ENCODE measurements at regions not wholly inside any gene's neighbourhood (a gene's known extent, or its start where the extent isn't known, plus 50 kb on each side); places are given as distances from the start of the nearest gene placed in this dataset.
A peak's percentile ranks its signal among the peaks of the same experiment; 100 is the strongest.
"Not testable (repeated sequence)": the region's sequence is repeated elsewhere in the genome, so short reads cannot be mapped to it uniquely, and the experiment has no call there.

DNA sequence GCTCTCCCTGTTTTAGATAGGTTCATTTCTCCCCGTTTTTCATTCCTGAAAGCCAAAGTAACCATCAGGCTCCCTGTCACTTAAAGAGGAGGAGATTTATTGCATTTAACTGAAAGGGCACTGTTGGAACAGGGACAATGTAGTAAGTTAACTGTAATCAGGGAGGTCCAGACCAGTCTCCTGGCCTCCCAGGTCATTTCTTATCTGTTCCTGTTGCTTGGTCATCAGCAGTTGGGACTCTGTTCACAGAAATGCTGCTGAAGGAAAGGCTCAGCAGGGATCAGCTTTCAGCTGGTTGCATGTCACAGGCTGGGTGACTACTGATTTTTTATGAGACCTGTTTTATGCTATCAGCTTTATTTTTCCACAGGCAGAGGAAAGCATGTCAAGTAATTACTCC is 622.6 kb upstream of the GOT2 start:
- DNase-seq: no peak

GRCh38 chr16:59356144-59356543 is 622.0 kb upstream of the GOT2 start:
- DNase-seq: no peak

- DNase-seq: no peak
Measured at GRCh38 chr16:59355704-59356103, 621.6 kb upstream of the GOT2 start.

- DNase-seq: no peak
Measured at GRCh38 chr16:59351305-59351903, 617.3 kb upstream of the GOT2 start.

DNA sequence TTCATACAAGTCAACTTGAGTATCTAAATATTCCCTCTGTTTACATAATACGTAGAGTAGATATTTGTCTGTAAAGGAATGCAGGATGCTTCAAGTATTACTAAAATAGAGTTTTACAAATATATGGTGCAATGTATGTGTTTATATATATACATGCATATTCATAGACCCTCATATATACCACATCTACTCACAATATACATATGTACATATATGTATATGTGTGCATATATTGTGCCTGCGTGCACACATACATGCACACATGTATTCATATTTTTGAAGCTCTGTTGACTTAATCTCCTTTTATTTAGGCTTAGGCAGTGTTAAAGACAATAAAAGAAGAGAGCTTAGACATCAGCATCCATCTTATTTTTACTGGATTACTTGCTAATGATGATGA is 616.6 kb upstream of the GOT2 start:
- DNase-seq: no peak

DNA sequence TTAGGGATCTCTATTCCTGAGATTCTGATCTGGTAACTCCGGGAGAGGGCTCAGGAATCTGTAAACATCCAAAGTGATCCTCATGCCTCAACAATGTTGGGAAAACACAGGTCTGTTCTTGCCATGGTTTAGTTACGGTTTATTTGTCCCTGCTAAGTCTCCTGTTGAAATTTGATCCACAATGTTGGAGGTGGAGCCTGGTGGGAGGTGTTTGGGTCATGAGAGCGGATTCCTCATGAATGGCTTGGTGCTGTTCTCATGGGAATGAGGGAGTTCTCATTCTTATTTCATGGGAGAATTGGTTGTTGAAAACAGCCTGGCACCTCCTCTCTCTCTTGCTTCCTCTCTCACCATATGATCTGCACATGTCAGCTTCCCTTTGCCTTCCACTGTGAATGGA is 608.6 kb upstream of the GOT2 start:
- no peak for DNase-seq

DNA sequence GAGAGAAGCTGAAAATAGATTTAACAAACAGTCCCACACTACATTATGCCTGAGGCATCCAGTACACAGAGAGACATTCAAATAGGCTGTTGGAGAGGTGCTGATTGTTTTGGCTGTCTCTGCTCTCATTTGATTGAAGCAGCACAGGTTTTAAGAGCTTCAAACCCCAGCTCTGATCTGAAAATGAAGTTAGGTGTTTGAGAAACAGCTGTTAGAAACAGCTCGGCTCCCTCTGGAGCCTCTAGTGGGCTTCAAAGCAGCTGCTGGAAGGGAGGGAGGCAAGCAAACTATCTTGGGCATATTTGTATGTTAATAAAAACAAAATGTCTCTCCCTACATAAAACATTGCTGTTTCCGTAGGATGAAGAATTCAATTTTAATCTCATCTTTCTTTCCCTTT is 607.3 kb upstream of the GOT2 start:
- DNase-seq: no peak

DNA sequence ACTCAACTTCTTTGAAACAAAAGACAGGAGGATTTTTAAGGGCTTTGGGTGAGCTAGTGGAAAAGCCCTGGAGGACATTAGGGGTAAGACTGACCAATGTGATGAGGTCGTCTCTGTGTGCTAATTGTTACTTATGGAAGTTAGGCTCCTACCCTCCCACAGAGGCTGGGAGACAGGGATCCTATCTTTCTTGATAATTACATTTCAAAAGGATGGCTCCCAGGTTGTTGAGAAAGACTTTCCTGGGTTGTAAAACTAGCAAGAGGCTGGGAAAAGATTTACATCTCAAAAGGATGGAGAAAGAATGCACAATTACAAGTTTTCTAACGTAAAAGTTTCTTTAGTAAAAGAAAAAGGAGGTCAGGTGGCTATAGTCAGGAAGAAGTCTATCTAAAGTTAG is 605.8 kb upstream of the GOT2 start:
- DNase-seq: no peak

GRCh38 chr16:59336136-59336695 is 602.1 kb upstream of the GOT2 start:
- DNase-seq: no peak

DNA sequence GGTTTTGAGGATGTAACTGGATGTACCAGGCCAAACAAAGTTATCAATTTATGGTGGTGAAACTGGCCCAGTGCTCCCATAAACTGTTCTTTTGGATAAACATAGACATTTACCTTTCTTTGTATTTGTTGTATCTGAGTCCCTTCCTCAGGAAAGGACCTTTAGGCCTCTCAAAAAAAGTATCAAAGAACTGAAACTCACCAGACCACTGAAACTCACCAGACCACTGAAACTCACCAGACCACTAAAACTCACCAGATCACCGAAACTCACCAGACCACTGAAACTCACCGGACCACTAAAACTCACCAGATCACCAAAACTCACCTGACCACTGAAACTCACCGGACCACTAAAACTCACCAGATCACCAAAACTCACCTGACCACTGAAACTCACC is 597.6 kb upstream of the GOT2 start:
- DNase-seq: not testable (repeated sequence)

DNA sequence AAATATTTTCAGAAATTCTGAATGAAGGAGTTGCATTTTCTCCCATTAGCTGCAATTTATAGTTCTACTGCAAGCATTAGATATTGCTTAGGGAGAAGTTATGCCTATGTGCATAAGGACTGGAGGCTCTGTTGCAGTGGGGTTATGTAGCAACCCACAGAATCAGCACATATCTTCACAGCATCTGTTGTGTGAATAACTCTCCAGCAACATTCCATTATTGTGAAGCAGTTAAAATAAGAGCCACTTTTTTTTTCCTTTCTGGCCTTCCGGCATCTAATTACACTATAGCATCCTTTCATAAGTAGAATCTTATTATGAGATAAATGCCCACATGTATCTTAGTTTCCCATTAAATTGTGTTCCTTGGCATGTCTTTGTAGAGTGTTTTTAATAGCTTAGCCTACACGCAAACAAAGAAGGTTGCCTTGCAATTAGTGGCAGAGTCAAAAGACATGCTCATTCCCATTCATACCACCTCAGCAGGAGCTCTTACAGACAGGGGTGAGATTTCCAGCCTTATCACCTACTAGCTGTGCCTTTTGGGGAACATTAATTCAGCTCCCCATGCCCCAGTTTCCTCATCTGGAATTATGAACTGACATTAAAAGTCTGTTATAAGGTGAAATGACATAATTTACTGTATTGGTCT is 596.0 kb upstream of the GOT2 start:
- DNase-seq: no peak

- peak in 1 of 3 donors; percentile 74 for DNase-seq
Measured at GRCh38 chr16:59328961-59329360, 594.8 kb upstream of the GOT2 start.

DNA sequence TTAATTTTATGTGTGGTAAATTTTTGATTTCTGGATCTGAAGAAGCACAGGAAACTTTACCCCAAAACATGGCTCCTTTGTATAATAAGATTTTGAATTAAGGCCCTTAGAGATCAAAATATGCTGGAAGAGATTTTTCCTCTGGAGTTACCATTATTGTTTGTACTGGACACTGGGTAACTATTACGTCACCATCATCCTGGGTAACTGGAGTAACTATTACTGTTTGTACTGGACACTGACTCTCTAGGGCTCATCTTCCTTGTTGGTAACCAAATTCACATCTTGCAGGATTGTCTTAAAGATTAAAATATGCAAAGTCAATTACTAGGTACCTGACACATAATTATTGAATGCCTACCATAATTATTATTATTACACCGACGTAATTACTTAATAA is 593.8 kb upstream of the GOT2 start:
- no peak for DNase-seq

GRCh38 chr16:59326955-59327354 is 592.8 kb upstream of the GOT2 start:
- no peak for DNase-seq

GRCh38 chr16:59324462-59324861 is 590.3 kb upstream of the GOT2 start:
- DNase-seq: peak in 1 of 3 donors; percentile 27

DNA sequence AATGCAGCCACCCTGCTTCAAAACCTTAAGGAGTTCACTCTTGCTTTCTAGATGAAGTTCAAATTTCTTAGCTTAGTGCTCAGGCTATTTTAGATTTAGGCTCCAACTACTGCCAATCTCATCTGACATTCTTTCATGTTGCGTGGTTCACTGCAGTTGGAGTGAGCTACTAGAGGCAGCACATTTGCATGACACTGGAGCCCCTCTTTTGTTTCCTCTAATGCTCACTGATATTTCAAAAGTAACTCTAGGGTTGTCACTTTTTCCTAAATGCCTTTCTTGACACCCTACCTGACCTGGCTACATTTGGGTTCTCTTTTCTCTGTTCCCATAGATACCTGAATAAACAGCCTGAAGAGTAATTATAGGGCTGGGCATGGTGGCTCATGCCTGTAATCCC is 586.5 kb upstream of the GOT2 start:
- no peak for DNase-seq

DNA sequence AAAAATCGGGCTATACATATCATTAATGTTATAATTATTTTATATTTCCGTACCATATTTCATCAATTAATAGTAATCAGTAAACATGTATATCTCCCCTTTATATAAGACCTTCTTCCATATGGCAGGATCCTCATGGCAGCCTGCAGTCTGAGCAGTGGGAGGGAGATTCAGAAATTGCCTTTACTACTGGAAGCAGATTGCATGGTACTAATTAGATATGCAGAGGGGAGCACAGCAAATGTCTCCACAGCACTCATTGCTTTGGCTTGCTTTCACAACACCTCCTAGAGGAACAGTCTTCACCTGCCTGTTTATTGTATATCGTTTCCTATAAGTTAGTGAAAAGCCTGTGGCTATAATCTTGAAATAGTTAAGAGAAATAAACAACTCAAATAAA is 585.8 kb upstream of the GOT2 start:
- no peak for DNase-seq

DNA sequence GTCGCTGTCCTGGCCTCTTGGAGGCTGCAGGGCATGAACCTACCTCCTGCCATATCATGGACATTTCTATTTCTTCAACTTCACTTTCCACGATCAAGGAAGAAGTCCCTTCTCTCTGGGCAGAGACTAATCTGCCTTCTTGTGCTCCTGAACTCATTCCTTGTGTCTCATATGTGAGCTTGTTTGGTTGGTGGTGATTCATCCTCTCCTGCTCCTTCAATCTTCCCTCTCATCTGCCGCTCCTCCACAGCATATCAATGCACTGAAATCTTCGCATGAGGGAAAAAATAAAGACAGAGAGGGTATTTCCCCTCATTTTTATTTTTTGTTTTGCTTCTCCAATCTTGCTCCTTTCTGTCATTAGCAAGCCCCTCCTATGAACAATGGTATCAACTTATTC is 571.7 kb upstream of the GOT2 start:
- no peak for DNase-seq

DNA sequence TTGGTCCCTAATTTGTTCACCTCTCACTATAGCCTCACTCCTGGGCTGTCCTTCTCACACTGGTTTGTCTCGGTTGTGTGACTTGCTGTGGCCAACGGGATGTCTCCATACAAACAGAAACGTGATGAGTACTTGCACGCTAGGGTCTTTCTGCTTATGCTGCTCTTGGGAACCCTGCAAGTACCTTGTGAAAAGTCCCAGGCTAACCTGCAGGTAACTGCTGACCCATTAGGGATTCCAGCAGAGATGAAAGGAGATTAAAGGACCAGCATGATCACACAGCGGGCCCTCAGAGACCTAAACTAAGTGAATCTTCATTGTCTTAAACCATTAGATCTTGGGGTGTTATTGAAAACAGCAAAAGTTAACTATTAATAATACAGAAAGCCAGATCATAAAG is 562.8 kb upstream of the GOT2 start:
- no peak for DNase-seq

DNA sequence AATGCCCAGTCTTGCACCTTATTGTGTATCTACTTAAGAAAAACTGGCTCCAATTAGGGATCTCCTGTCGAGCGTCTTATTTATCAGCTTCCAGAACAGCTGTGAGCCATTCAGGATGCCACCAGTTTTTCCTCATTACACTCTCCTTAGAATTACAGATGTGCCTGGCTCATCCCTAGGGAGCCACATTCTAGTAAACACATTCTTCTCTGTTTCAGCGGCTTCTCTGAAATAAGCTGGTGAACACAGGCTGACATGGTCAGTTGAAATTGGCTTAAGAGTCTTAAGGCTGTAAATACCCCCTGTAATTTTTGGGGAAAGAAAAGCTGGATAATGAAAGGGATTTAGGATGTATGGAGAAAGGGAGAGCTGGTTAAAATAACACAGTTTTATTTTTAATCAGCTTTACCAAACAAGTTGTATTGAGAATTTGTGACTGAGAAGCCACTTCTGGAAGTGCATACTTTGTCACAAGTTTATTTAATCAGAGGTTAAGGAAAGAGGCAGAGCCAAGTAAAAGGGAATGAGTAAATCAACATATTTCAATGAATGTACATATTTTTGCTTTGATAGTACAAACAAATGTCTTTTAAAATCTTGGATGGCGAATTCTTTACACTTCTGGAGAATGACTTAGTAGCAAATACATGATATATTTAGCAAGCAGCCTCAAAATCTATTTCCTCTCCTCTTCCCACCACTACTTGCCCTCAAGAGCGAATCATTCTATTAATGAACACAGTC is 562.0 kb upstream of the GOT2 start:
- no peak for DNase-seq

DNA sequence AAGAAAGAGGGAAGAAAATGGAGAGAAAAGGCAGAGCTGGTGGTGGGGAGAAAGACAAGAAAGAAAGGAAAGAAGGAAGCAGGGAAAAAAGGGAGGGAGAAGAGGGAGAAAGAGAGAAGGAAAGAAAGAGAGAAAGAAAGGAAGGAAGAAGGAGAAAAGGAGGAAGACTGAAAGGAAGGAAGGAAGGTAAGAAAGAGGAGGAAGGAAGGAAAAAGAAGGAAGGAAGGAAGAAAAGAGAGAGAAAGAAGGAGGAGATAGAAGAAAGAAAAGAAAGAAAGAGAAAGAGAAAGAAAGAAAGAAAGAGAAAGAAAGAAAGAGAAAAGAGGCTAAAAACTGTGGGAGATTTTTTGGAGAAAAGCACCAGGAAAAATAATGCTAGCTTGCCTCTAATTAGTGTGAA is 561.4 kb upstream of the GOT2 start:
- no peak for DNase-seq

DNA sequence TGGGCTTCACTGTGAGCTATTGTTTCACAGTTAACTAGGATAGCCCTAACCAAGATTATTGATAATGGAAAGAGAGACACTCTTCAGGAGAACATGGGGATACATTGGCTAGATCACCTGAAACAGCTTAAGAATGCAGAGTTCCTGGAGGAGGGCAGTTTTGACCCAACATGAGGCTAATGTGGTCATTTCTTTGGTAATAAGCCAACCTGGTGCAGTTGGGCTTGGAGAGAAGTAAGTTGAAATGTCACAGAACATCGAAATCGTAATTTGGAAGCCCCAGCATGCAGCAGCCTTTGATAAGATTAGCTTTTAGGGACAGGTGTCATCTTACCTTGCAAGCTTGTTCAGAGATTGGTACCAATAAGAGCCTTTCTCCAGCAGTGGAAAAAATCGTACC is 556.6 kb upstream of the GOT2 start:
- no peak for DNase-seq

DNA sequence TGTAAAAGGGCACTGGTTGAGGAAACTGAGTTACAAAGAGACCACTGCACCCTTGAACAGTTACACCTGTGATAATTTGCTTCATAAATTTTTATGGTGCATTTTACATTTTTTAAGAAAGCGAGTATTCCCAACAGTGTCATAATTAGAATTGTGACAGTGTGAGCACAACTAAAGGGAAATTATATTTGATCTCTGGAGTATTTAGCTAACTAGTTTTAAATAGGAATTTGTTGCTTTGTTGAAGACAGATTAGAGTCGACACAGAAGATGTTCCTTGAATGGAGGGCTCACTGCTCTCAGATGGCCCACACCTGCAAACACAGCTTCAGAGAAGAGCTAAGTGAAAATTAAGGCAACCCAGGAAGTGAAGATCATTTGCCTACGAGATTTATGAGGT is 555.0 kb upstream of the GOT2 start:
- no peak for DNase-seq

DNA sequence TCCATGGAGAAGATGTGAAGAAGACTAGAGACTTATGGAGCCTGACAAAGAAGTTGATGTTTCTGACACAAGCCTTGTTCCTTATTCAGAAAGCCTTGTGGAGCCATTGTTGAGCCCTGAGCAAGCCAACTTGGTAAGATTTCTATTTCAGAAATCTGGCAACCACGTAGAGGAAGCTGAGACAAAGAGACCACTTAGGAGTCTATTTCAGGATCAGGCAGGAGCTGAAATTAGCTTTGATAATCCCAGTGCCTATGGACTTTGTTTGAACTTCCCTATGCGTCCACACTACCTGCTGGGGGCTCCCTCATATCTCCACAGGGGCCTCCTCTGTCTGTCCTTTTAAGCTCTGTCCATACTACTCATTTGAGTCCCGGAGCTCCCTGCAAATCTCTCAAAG is 540.0 kb upstream of the GOT2 start:
- no peak for DNase-seq

All from suppressor macrophage treated with lipopolysaccharide for 1 hour (primary cell).